ENCODE measurements at regions not wholly inside any gene's neighbourhood (a gene's known extent, or its start where the extent isn't known, plus 50 kb on each side); places are given as distances from the start of the nearest gene placed in this dataset.

DNA sequence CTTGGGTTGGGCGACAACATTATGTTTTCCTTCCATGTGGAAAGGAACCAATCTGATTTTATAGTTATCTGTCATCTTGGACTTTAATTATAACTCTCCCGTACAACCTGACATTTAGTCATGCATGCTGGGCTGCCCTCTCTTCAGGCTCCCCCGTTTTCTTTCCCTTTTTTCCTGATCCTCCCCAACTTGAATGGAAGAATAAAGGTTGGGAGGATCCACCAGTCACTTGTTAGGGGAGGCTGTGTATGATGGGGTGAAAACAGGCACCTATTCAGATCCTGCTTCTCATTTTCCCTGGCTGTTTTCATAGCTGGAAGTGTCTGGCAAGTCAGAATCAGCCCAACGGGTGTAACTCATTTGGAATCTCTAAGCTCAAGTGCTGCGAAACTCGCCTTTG, 267.2 kb upstream of the SALL1 start:
- TF ChIP-seq, protein P1, sequence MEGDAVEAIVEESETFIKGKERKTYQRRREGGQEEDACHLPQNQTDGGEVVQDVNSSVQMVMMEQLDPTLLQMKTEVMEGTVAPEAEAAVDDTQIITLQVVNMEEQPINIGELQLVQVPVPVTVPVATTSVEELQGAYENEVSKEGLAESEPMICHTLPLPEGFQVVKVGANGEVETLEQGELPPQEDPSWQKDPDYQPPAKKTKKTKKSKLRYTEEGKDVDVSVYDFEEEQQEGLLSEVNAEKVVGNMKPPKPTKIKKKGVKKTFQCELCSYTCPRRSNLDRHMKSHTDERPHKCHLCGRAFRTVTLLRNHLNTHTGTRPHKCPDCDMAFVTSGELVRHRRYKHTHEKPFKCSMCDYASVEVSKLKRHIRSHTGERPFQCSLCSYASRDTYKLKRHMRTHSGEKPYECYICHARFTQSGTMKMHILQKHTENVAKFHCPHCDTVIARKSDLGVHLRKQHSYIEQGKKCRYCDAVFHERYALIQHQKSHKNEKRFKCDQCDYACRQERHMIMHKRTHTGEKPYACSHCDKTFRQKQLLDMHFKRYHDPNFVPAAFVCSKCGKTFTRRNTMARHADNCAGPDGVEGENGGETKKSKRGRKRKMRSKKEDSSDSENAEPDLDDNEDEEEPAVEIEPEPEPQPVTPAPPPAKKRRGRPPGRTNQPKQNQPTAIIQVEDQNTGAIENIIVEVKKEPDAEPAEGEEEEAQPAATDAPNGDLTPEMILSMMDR (IDR thresholded peaks at IDR 0.05): no peak
- TF ChIP-seq POLR2AphosphoS5 (IDR thresholded peaks at IDR 0.05): no peak
- no peak for TF ChIP-seq POLR2A (IDR thresholded peaks at IDR 0.05; ENCODE audit: low read depth)
